ENCODE measurements at regions not wholly inside any gene's neighbourhood (a gene's known extent, or its start where the extent isn't known, plus 50 kb on each side); places are given as distances from the start of the nearest gene placed in this dataset.

DNA sequence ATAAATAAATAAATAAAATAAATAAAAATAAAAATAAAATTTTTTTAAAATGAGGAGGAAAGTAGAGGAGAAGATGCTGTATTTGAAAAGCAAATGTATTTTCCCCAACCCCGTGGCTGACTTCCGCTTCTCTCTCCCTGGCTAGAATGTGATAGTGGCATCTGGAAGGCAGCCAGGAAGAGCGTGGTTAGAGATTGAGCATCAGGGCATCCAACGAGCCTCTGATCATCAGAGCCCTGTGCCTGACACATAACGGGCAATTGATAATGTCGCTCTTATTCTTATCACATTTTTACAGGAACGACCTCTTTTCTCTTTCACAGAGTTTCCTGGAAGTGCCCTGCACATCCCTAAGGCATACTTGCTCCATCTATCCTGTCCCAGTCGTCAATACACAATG, 496.9 kb upstream of the TMEM132C start:
- TF ChIP-seq, protein P1, sequence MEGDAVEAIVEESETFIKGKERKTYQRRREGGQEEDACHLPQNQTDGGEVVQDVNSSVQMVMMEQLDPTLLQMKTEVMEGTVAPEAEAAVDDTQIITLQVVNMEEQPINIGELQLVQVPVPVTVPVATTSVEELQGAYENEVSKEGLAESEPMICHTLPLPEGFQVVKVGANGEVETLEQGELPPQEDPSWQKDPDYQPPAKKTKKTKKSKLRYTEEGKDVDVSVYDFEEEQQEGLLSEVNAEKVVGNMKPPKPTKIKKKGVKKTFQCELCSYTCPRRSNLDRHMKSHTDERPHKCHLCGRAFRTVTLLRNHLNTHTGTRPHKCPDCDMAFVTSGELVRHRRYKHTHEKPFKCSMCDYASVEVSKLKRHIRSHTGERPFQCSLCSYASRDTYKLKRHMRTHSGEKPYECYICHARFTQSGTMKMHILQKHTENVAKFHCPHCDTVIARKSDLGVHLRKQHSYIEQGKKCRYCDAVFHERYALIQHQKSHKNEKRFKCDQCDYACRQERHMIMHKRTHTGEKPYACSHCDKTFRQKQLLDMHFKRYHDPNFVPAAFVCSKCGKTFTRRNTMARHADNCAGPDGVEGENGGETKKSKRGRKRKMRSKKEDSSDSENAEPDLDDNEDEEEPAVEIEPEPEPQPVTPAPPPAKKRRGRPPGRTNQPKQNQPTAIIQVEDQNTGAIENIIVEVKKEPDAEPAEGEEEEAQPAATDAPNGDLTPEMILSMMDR (IDR thresholded peaks at IDR 0.05): no peak
- TF ChIP-seq ZFX (IDR thresholded peaks at IDR 0.05; ENCODE audit: borderline replicate concordance): no peak
